BJ (cell line): ENCODE measurements at regions not wholly inside any gene's neighbourhood (a gene's known extent, or its start where the extent isn't known, plus 50 kb on each side); places are given as distances from the start of the nearest gene placed in this dataset.
"Not testable (repeated sequence)": the region's sequence is repeated elsewhere in the genome, so short reads cannot be mapped to it uniquely, and the experiment has no call there.

ENCODE experiments used
- CTCF ChIA-PET: fragments of 350-600 bp; formaldehyde crosslinking; extraction: SDS; loops from one replicate; lab custom pipeline; 2021; ENCODE audit warnings: antibody characterized with exemption, inconsistent platforms; lab: Yijun Ruan, JAX
- POLR2A ChIA-PET: fragments of 300-600 bp; sonication (Branson Sonifier 250); formaldehyde crosslinking; extraction: SDS; loops from one replicate; lab custom pipeline; 2021; ENCODE audit warnings: antibody characterized with exemption; lab: Charles Lee
- DNase-seq: peaks from one replicate; pipeline ENCODE4 v3.0.0-alpha.2; 2011; ENCODE audit warnings: low read depth
- H3K27me3 ChIP-seq: 2 replicates; pipeline ENCODE4 v1.6.0; 2011; ENCODE audit warnings: low read length; ENCODE audit not compliant: control insufficient read depth, insufficient read depth
- H3K36me3 ChIP-seq: 2 replicates; pipeline ENCODE4 v1.5.1; 2011; ENCODE audit warnings: low read length; ENCODE audit not compliant: control insufficient read depth, insufficient read depth
- H3K4me3 ChIP-seq: 2 replicates; pipeline ENCODE4 v1.5.1; 2011; ENCODE audit warnings: low read depth, mild to moderate bottlenecking, control low read depth, low read length
- CTCF ChIP-seq: IDR thresholded peaks from 2 replicates; pipeline ENCODE4 v1.5.1; 2011; ENCODE audit warnings: low read depth, mild to moderate bottlenecking, control low read depth, inconsistent platforms, low read length, moderate library complexity; ENCODE audit not compliant: insufficient read depth

- CTCF ChIA-PET, result no interaction called here
- POLR2A ChIA-PET, result no interaction called here
Observed at GRCh38 chr3:74135808-74136207, 478.7 kb downstream of the CNTN3 start.

GRCh38 chr3:74134831-74135230 is 479.6 kb downstream of the CNTN3 start:
- ChIA-PET CTCF (no interaction called here), POLR2A (no interaction called here)
- no peak overlapping the region for H3K4me3 ChIP-seq
- no peaks in the 10 kb centered on the region for H3K27me3 ChIP-seq
- H3K36me3 ChIP-seq, result no peaks in the 10 kb centered on the region
- no peak for TF ChIP-seq CTCF
- DNase-seq, result no peak

More at GRCh38 chr3:74135808-74136207, 478.7 kb downstream of the CNTN3 start:
- no peak for DNase-seq
- no peaks in the 10 kb centered on the region for H3K36me3 ChIP-seq
- H3K4me3 ChIP-seq, result no peak overlapping the region
- H3K27me3 ChIP-seq, result no peaks in the 10 kb centered on the region
- no peak for TF ChIP-seq CTCF

GRCh38 chr3:74131546-74132328 is 482.7 kb downstream of the CNTN3 start:
- H3K27me3 ChIP-seq, POLR2A ChIA-PET, H3K4me3 ChIP-seq, DNase-seq, H3K36me3 ChIP-seq, CTCF ChIA-PET: not testable (repeated sequence)

- no peak overlapping the region for H3K4me3 ChIP-seq
- DNase-seq, result no peak
- POLR2A ChIA-PET, result no interaction called here
Observed at GRCh38 chr3:74129611-74130010, 484.8 kb downstream of the CNTN3 start.

GRCh38 chr3:74129056-74129455 is 485.4 kb downstream of the CNTN3 start:
- ChIA-PET POLR2A (no interaction called here), CTCF (no interaction called here)
- Histone ChIP-seq H3K27me3 (no peaks in the 10 kb centered on the region), H3K4me3 (no peak overlapping the region), H3K36me3 (no peaks in the 10 kb centered on the region)
- no peak for TF ChIP-seq CTCF
- no peak for DNase-seq

More at GRCh38 chr3:74129611-74130010, 484.8 kb downstream of the CNTN3 start:
- H3K27me3 ChIP-seq, result no peaks in the 10 kb centered on the region
- CTCF ChIA-PET, result no interaction called here
- no peaks in the 10 kb centered on the region for H3K36me3 ChIP-seq
- TF ChIP-seq CTCF, result no peak

GRCh38 chr3:74127256-74127655 is 487.2 kb downstream of the CNTN3 start:
- ChIA-PET POLR2A (no interaction called here), CTCF (no interaction called here)
- H3K4me3 ChIP-seq, result no peak overlapping the region
- no peaks in the 10 kb centered on the region for H3K36me3 ChIP-seq
- no peaks in the 10 kb centered on the region for H3K27me3 ChIP-seq
- no peak for TF ChIP-seq CTCF
- no peak for DNase-seq
